ENCODE measurements at regions not wholly inside any gene's neighbourhood (a gene's known extent, or its start where the extent isn't known, plus 50 kb on each side); places are given as distances from the start of the nearest gene placed in this dataset.
A peak's percentile ranks its signal among the peaks of the same experiment; 100 is the strongest.

GRCh38 chr16:73196670-73197069 lies 148.7 kb upstream of the ZFHX3 start:
- TF ChIP-seq, protein P1, sequence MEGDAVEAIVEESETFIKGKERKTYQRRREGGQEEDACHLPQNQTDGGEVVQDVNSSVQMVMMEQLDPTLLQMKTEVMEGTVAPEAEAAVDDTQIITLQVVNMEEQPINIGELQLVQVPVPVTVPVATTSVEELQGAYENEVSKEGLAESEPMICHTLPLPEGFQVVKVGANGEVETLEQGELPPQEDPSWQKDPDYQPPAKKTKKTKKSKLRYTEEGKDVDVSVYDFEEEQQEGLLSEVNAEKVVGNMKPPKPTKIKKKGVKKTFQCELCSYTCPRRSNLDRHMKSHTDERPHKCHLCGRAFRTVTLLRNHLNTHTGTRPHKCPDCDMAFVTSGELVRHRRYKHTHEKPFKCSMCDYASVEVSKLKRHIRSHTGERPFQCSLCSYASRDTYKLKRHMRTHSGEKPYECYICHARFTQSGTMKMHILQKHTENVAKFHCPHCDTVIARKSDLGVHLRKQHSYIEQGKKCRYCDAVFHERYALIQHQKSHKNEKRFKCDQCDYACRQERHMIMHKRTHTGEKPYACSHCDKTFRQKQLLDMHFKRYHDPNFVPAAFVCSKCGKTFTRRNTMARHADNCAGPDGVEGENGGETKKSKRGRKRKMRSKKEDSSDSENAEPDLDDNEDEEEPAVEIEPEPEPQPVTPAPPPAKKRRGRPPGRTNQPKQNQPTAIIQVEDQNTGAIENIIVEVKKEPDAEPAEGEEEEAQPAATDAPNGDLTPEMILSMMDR (optimal IDR thresholded peaks at IDR 0.05 in 1 of 3, IDR thresholded peaks at IDR 0.05 in 1 of 3, conservative IDR thresholded peaks at IDR 0.05 in 1 of 3; ENCODE audit: extremely low read depth in 1 of 3, insufficient read depth in 2 of 3, low read length in 3 of 3): peak; percentile 76 to 93 (median 82)
- no peak for TF ChIP-seq EZH2 (IDR thresholded peaks at IDR 0.05; ENCODE audit: low read length)

Measured in keratinocyte (primary cell).